ENCODE measurements at regions not wholly inside any gene's neighbourhood (a gene's known extent, or its start where the extent isn't known, plus 50 kb on each side); places are given as distances from the start of the nearest gene placed in this dataset.
"Not testable (repeated sequence)": the region's sequence is repeated elsewhere in the genome, so short reads cannot be mapped to it uniquely, and the experiment has no call there.

DNA sequence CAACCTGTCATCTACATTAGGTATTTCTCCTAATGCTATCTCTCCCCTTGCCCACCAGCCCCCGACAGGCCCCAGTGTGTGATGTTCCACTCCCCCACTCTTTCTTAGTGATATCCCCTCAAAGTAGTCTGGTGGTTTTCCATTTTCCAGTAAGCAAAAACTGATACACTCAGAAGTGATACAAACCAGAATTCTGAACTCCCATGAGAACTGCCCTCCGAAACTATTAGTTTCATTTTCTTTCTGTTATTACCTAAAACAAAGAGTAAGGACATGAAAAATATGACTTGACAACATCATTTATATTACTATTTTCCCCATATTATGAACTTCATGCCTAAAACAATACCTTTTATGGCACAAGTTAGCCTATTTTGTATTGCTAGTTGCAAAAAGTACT, 175.0 kb downstream of the OTUD1 start:
- H3K4me1 Mint-ChIP-seq = no peaks in the 10 kb centered on the region
- H3K36me3 Mint-ChIP-seq (ENCODE audit: insufficient read depth) = peaks cover 2% of the 10 kb centered on the region
- no peak for ATAC-seq (replicated peaks; ENCODE audit: extremely low read depth, poor library complexity, severe bottlenecking)
- H3K27me3 Mint-ChIP-seq = no peaks in the 10 kb centered on the region
- H3K9me3 Mint-ChIP-seq = no peaks in the 10 kb centered on the region
- DNase-seq (ENCODE audit: low spot score in 2 of 2) = no peak
- no peak overlapping the region for H3K4me3 Mint-ChIP-seq
- no peak overlapping the region for H3K27ac Mint-ChIP-seq (ENCODE audit: low read depth)

DNA sequence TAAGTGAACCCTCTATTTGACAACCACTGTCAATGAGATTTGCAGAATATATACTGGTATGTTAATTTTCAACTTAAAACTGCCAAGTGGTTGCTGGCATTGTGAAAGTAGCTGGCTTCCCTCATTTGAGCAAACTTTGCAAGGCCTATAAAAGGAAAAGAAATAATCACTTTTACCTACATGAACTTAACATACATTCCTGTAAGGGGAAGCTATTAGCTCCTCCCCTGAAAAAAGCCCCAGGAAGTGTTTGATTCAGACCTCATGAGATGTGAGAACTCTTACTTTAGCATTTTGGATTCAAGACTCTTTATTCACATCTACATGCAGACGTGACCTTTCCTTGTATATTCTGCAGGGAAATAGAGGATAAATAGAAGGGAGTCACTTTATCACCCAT, 175.6 kb downstream of the OTUD1 start:
- no peaks in the 10 kb centered on the region for H3K4me1 Mint-ChIP-seq
- no peak for ATAC-seq (replicated peaks; ENCODE audit: extremely low read depth, poor library complexity, severe bottlenecking)
- H3K4me3 Mint-ChIP-seq = no peak overlapping the region
- H3K9me3 Mint-ChIP-seq = no peaks in the 10 kb centered on the region
- peaks cover 2% of the 10 kb centered on the region for H3K36me3 Mint-ChIP-seq (ENCODE audit: insufficient read depth)
- H3K27ac Mint-ChIP-seq (ENCODE audit: low read depth) = no peak overlapping the region
- DNase-seq (ENCODE audit: low spot score in 2 of 2) = no peak
- no peaks in the 10 kb centered on the region for H3K27me3 Mint-ChIP-seq

DNA sequence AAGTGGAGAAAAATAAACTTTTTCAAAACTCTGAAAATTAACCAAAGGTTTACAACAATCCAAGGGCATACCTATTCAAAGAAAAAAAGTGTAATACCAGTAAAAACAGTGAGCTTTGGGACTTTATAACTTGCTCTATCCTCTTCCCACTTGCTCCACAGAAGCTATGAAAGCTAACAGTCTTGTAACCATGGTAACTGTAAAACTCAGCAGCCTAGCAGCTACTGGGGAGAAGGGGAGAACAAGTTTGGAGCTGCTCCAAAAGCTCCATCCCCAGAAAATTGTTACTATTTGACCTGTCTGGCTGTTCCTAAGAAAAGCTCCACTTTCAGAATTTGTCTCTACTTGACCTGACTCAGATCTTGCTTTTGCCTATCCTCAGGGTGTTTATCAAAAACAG, 191.5 kb downstream of the OTUD1 start:
- H3K9me3 Mint-ChIP-seq = peaks cover 7% of the 10 kb centered on the region
- no peaks in the 10 kb centered on the region for H3K36me3 Mint-ChIP-seq (ENCODE audit: insufficient read depth)
- DNase-seq (ENCODE audit: low spot score in 2 of 2) = no peak
- H3K4me1 Mint-ChIP-seq = no peaks in the 10 kb centered on the region
- no peak overlapping the region for H3K4me3 Mint-ChIP-seq
- peaks cover 9% of the 10 kb centered on the region for H3K27me3 Mint-ChIP-seq
- no peak for ATAC-seq (replicated peaks; ENCODE audit: extremely low read depth, poor library complexity, severe bottlenecking)
- H3K27ac Mint-ChIP-seq (ENCODE audit: low read depth) = no peak overlapping the region

DNA sequence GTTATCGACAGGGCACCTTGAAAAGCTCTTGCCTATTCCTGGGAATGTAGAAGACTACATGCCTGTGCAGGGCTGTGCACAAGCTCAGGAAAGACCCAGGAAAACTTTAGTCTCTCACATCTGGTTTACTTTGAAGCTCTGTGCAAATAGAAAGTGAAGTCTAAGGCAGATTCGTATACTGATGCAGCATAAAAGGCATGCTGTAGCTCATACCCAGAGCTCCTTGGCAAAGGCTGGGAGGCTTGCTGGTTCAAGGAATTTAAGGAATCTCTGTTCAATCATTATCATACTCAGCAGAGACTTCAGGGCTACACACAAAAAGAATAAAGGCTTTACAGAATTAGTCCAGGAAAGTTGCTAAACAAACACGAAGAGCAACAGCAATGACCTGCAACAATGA, 192.0 kb downstream of the OTUD1 start:
- ATAC-seq (replicated peaks; ENCODE audit: extremely low read depth, poor library complexity, severe bottlenecking) = no peak
- H3K36me3 Mint-ChIP-seq (ENCODE audit: insufficient read depth) = no peaks in the 10 kb centered on the region
- H3K4me3 Mint-ChIP-seq = no peak overlapping the region
- H3K27ac Mint-ChIP-seq (ENCODE audit: low read depth) = no peak overlapping the region
- DNase-seq (ENCODE audit: low spot score in 2 of 2) = no peak
- peaks cover 4% of the 10 kb centered on the region for H3K27me3 Mint-ChIP-seq
- no peaks in the 10 kb centered on the region for H3K4me1 Mint-ChIP-seq
- peaks cover 2% of the 10 kb centered on the region for H3K9me3 Mint-ChIP-seq

DNA sequence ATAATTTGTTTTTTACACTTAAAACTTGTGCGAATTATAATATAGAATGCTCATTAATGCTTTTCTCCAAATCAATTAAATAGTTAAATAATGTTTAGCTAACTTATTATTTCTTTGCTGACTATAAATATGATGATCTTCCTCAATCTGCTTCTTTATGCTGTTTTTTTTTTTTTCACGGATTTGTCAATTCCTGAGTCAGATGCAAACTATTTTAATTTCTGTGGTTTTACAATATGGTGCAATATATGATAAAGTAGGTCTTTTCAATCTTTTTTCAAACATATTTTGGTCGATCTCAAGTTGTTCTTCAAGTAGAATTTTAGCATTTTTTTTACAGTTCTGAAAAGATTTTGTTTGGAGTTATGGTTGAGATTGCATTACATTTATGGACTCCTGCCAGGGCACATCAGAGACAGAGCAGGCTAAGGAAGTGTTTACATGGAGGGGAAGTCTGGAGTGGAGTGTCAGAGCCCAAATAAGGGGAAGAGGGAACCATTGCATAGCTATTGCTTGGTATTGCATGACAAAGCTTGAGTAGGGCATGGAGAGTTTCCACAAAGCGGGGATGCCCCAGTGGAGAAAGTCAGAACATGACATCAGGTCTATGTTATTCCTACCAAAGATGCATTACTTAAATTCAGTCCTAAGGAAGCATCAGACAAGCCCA, 204.4 kb downstream of the OTUD1 start:
- H3K27me3 Mint-ChIP-seq = peaks cover 6% of the 10 kb centered on the region
- H3K27ac Mint-ChIP-seq (ENCODE audit: low read depth) = no peak overlapping the region
- H3K9me3 Mint-ChIP-seq = no peaks in the 10 kb centered on the region
- DNase-seq (ENCODE audit: low spot score in 2 of 2) (no peak), ATAC-seq (replicated peaks; ENCODE audit: extremely low read depth, poor library complexity, severe bottlenecking) (no peak)
- no peaks in the 10 kb centered on the region for H3K4me1 Mint-ChIP-seq
- H3K4me3 Mint-ChIP-seq = no peak overlapping the region
- no peaks in the 10 kb centered on the region for H3K36me3 Mint-ChIP-seq (ENCODE audit: insufficient read depth)

DNA sequence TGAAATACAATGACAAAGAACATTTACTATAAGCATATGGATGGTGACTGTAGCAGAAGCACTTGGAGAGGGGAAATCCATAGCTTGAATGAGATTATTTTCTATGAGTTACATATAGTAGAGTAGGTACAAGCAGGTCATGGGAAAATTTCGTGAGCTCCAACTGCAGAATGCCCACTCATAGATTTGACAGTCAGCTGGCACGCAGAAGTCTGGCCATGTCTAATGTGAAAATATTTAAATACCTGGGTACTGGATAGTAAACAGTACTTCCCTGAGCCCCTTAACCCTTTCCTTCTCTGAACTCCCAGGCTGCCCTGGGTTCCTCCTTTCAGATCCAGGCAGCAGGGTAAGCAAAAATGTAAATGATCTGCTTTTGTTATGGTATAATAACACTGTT, 209.7 kb downstream of the OTUD1 start:
- Mint-ChIP-seq H3K27me3 (peaks cover 8% of the 10 kb centered on the region), H3K36me3 (ENCODE audit: insufficient read depth) (no peaks in the 10 kb centered on the region), H3K4me1 (no peaks in the 10 kb centered on the region), H3K4me3 (no peak overlapping the region), H3K9me3 (no peaks in the 10 kb centered on the region), H3K27ac (ENCODE audit: low read depth) (no peak overlapping the region)
- no peak for DNase-seq (ENCODE audit: low spot score in 2 of 2)
- no peak for ATAC-seq (replicated peaks; ENCODE audit: extremely low read depth, poor library complexity, severe bottlenecking)

DNA sequence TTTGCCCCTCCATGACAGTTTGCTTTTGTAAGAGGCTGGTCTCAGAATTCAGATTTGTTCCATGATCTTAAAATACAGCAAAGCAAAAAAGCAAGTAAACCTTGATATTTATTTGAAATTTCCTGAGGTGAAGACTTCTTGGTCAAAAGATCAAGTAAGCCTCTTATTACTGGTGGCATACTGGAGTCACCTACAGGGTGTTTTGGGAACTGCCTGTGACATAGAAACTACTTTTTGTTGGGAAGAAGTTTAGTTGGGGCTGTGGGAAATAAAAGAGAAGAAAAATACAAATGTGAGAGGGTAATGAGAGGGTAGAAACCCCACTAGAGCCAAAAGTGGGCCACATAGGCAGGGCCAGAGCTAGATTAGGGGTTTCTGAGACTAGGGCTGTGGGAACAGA, 217.9 kb downstream of the OTUD1 start:
- H3K4me1 Mint-ChIP-seq = no peaks in the 10 kb centered on the region
- no peaks in the 10 kb centered on the region for H3K27me3 Mint-ChIP-seq
- no peaks in the 10 kb centered on the region for H3K9me3 Mint-ChIP-seq
- no peak overlapping the region for H3K4me3 Mint-ChIP-seq
- H3K27ac Mint-ChIP-seq (ENCODE audit: low read depth) = no peak overlapping the region
- DNase-seq (ENCODE audit: low spot score in 2 of 2) (no peak), ATAC-seq (replicated peaks; ENCODE audit: extremely low read depth, poor library complexity, severe bottlenecking) (no peak)
- no peaks in the 10 kb centered on the region for H3K36me3 Mint-ChIP-seq (ENCODE audit: insufficient read depth)

DNA sequence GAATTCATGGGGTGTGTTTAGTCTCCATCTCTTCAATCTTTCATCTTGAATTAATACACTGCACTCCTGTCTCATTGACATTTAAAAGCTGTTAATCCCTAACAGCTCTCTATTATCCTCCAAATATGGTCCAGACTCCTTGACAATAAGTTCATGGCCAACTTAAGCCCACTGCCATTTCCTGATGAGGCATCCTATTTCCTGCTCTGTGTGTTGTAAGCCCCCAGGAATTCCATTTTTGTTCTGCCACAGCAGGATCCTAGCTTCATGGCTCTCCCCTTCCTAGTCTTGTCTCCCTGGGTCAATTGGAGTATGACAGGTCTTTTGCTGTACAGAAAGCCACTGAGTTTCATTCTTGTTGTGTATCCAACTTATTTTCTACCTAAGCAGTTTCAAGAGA, 218.8 kb downstream of the OTUD1 start:
- Mint-ChIP-seq H3K9me3 (no peaks in the 10 kb centered on the region), H3K27me3 (no peaks in the 10 kb centered on the region), H3K27ac (ENCODE audit: low read depth) (no peak overlapping the region), H3K36me3 (ENCODE audit: insufficient read depth) (no peaks in the 10 kb centered on the region), H3K4me3 (no peak overlapping the region), H3K4me1 (no peaks in the 10 kb centered on the region)
- ATAC-seq (replicated peaks; ENCODE audit: extremely low read depth, poor library complexity, severe bottlenecking) = no peak
- DNase-seq (ENCODE audit: low spot score in 2 of 2) = no peak

DNA sequence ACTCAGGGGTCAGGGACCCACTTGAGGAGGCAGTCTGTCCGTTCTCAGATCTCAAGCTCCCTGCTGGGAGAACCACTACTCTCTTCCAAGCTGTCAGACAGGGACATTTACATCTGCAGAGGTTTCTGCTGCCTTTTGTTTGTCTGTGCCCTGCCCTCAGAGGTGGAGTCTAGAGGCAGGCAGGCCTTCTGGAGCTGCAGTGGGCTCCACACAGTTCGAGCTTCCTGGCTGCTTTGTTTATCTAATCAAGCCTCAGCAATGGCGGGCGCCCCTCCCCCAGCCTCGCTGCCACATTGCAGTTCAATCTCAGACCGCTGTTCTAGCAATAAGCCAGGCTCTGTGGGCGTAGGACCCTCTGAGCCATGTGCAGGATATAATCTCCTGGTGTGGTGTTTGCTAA, 233.0 kb downstream of the OTUD1 start:
- H3K4me1 Mint-ChIP-seq; H3K36me3 Mint-ChIP-seq (ENCODE audit: insufficient read depth); H3K9me3 Mint-ChIP-seq: not testable (repeated sequence)

DNA sequence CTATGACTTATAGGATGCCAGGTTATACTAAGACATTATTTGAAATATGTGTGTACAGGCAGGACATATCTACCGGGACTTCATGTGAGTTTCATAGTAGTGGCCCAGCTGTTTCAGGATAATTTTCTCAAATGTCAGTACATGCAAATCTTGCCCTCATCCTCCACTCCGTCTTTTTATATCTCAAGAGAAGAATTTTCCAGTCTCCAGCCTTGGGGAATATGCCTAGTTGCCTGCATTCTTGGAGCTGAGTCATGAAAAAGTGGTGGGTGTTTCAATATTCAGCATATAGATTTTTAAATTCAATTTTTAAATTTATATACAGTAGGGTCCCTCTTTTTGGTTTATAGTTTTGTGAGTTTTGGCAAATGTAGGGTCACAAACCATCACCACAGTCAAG, 236.7 kb downstream of the OTUD1 start:
- ATAC-seq (replicated peaks; ENCODE audit: extremely low read depth, poor library complexity, severe bottlenecking) = no peak
- DNase-seq (ENCODE audit: low spot score in 2 of 2) = no peak
- H3K27ac Mint-ChIP-seq (ENCODE audit: low read depth) = no peak overlapping the region
- no peak overlapping the region for H3K4me3 Mint-ChIP-seq
- H3K4me1 Mint-ChIP-seq = no peaks in the 10 kb centered on the region
- no peaks in the 10 kb centered on the region for H3K36me3 Mint-ChIP-seq (ENCODE audit: insufficient read depth)
- H3K9me3 Mint-ChIP-seq = peaks cover 7% of the 10 kb centered on the region
- peaks cover 12% of the 10 kb centered on the region for H3K27me3 Mint-ChIP-seq

More for the DNA sequence above, 233.0 kb downstream of the OTUD1 start:
- peaks cover 12% of the 10 kb centered on the region for H3K27me3 Mint-ChIP-seq
- H3K4me3 Mint-ChIP-seq; H3K27ac Mint-ChIP-seq (ENCODE audit: low read depth); ATAC-seq (replicated peaks; ENCODE audit: extremely low read depth, poor library complexity, severe bottlenecking); DNase-seq (ENCODE audit: low spot score in 2 of 2): not testable (repeated sequence)

DNA sequence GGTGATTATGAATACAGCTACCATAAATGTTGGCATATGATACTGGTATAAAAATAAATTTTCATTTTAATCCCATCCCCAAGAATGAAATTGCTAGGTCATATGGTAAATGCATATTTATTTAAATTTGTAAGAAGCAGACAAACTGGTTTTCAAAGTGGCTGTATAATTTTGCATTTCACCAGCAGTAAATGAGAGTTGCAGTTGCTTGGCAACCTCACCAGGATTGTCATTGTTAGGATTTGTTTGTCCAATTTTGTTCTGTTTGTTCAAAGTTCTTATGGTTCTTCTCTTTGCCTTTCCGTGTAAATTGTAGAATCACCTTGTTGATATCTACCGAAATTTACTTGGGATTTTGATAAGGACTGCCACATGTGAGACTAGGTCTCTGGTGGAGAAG, 237.4 kb downstream of the OTUD1 start:
- Mint-ChIP-seq H3K4me1 (no peaks in the 10 kb centered on the region), H3K27me3 (peaks cover 12% of the 10 kb centered on the region), H3K4me3 (no peak overlapping the region), H3K9me3 (peaks cover 7% of the 10 kb centered on the region), H3K27ac (ENCODE audit: low read depth) (no peak overlapping the region), H3K36me3 (ENCODE audit: insufficient read depth) (no peaks in the 10 kb centered on the region)
- DNase-seq (ENCODE audit: low spot score in 2 of 2) (no peak), ATAC-seq (replicated peaks; ENCODE audit: extremely low read depth, poor library complexity, severe bottlenecking) (no peak)

DNA sequence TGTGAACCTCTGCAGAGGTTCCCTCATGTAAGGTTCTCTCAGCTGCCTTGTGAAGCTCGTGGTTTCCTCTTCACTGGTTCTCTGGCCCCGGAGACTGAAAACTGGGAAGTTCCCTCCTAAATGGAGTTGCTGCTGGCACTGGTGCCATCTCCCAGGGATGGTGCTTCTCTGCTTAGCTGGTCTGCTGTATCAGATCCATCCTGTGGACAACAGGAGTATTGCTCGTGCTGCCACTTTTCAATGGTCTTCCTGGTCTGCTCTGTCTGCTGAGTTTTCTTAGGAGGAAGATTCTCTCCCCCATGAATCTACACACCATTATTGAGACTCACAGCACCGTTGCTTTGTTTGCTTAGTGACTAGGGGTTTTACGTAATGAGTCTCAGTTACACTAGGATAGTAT, 247.8 kb downstream of the OTUD1 start:
- peaks cover 8% of the 10 kb centered on the region for H3K9me3 Mint-ChIP-seq
- no peak overlapping the region for H3K4me3 Mint-ChIP-seq
- DNase-seq (ENCODE audit: low spot score in 2 of 2) = no peak
- H3K27ac Mint-ChIP-seq (ENCODE audit: low read depth) = no peak overlapping the region
- H3K4me1 Mint-ChIP-seq = no peaks in the 10 kb centered on the region
- H3K27me3 Mint-ChIP-seq = no peaks in the 10 kb centered on the region
- ATAC-seq (replicated peaks; ENCODE audit: extremely low read depth, poor library complexity, severe bottlenecking) = no peak
- H3K36me3 Mint-ChIP-seq (ENCODE audit: insufficient read depth) = no peaks in the 10 kb centered on the region

DNA sequence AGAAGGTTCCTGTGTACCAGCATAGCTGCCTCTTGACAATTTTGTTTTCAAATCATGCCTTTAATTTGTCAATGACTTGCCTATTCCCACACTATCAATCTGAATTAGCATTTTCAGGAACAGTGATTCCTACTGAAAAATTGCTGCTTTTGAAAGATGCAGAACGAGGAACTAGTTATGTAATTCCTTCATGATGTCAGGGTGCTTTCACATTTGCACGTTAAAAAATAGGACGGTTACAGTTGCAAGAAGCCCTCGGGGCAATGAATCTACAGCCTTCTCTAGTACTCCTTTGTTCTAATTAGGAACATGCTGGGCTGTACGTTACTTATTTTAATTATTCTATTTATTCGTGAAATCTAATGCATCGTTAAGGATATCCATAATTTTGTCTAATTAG, 253.9 kb downstream of the OTUD1 start:
- Mint-ChIP-seq H3K27ac (ENCODE audit: low read depth) (no peak overlapping the region), H3K9me3 (no peaks in the 10 kb centered on the region), H3K27me3 (peaks cover 15% of the 10 kb centered on the region), H3K4me3 (no peak overlapping the region), H3K4me1 (no peaks in the 10 kb centered on the region), H3K36me3 (ENCODE audit: insufficient read depth) (no peaks in the 10 kb centered on the region)
- no peak for DNase-seq (ENCODE audit: low spot score in 2 of 2)
- no peak for ATAC-seq (replicated peaks; ENCODE audit: extremely low read depth, poor library complexity, severe bottlenecking)

DNA sequence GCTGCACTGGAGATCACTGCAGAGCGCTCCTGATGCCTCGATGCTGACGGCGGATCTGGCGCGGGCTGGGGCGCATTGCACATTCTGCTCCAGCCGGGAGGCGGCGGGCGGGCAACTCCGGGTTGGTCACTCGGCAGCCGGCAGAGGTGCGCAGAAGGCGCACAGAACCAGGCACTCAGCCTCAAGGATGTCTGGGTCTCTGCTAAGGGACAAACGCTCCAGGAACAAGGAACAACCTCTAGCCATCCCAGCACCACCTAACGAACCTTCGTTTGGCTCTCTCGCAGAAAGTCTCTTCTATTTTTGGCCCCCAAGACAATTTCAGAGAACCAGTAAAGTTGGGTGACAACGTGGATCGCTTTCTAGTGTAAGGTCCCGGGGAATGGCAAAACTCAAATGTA, 254.6 kb downstream of the OTUD1 start:
- DNase-seq (ENCODE audit: low spot score in 2 of 2) (no peak), ATAC-seq (replicated peaks; ENCODE audit: extremely low read depth, poor library complexity, severe bottlenecking) (no peak)
- Mint-ChIP-seq H3K27ac (ENCODE audit: low read depth) (no peak overlapping the region), H3K9me3 (no peaks in the 10 kb centered on the region), H3K4me1 (no peaks in the 10 kb centered on the region), H3K4me3 (no peak overlapping the region), H3K27me3 (peaks cover 15% of the 10 kb centered on the region), H3K36me3 (ENCODE audit: insufficient read depth) (no peaks in the 10 kb centered on the region)
